ENCODE measurements at regions not wholly inside any gene's neighbourhood (a gene's known extent, or its start where the extent isn't known, plus 50 kb on each side); places are given as distances from the start of the nearest gene placed in this dataset.
A peak's percentile ranks its signal among the peaks of the same experiment; 100 is the strongest.

DNA sequence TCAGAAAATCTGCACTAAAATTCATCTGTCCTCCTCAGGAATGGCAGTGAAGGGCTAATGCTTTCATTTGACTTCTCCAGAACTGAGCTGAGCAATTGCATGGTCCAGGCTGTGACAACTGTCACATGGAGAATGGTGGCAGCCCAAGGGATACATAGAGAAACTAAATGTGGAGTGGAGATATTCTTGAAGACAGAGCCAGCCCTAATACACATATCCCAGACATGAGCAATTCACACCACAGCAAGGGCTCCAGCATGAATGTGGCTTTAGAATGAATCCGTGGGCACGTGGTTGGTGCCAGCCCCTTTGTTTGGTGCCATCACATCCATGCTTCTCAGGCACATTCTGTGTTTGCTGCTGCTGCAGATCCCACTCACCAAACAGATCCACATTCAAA lies 121.6 kb upstream of the MXRA5 start:
- H3K36me3 ChIP-seq, result no peaks in the 10 kb centered on the region
- no peaks in the 10 kb centered on the region for H3K4me1 ChIP-seq
- H3K4me3 ChIP-seq, result no peak overlapping the region
- intact Hi-C loops (cut with DNase I), result no loop called here
- H3K27ac ChIP-seq, result no peak overlapping the region
- H3K9me3 ChIP-seq, result peaks cover 0 to 3% (median 0%) of the 10 kb centered on the region in 11 donors
- 87 to 98% methylated on average over 2 of the region's 2 CpGs for WGBS, 2 donors
- TF ChIP-seq, protein P1, sequence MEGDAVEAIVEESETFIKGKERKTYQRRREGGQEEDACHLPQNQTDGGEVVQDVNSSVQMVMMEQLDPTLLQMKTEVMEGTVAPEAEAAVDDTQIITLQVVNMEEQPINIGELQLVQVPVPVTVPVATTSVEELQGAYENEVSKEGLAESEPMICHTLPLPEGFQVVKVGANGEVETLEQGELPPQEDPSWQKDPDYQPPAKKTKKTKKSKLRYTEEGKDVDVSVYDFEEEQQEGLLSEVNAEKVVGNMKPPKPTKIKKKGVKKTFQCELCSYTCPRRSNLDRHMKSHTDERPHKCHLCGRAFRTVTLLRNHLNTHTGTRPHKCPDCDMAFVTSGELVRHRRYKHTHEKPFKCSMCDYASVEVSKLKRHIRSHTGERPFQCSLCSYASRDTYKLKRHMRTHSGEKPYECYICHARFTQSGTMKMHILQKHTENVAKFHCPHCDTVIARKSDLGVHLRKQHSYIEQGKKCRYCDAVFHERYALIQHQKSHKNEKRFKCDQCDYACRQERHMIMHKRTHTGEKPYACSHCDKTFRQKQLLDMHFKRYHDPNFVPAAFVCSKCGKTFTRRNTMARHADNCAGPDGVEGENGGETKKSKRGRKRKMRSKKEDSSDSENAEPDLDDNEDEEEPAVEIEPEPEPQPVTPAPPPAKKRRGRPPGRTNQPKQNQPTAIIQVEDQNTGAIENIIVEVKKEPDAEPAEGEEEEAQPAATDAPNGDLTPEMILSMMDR (IDR thresholded peaks at IDR 0.05), result no peak
- H3K27me3 ChIP-seq, result no peaks in the 10 kb centered on the region
- DNase-seq, result no peak
- no peak for ATAC-seq

DNA sequence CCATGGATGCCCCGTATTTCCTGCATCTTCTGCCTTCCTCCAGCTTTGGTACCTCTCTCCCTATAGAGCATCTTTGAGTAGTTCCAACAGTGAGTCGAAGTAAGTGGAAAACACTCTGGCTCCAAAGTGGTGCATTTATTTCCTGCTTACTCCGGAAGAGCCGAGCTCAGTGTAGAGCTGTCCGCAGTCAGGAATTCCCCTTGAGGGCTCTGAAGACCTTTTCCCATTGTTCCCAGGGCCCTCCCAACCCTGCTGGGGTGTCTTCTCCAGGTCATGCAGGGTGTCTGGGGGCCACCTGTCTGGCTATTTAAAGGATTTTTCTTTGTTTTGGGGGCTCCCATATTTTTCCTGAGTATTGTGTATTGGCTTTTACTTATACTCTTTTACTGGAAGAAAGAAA lies 118.6 kb upstream of the MXRA5 start:
- H3K27ac ChIP-seq, result no peak overlapping the region
- intact Hi-C loops (cut with DNase I), result no loop called here
- ATAC-seq (peak in 3 of 8 donors; percentile 64 to 91 (median 69)), DNase-seq (no peak)
- TF ChIP-seq, protein P1 (IDR thresholded peaks at IDR 0.05), result no peak
- no peak overlapping the region for H3K4me3 ChIP-seq
- no peaks in the 10 kb centered on the region for H3K4me1 ChIP-seq
- no peaks in the 10 kb centered on the region for H3K36me3 ChIP-seq
- no peaks in the 10 kb centered on the region for H3K9me3 ChIP-seq
- 62 to 76% methylated on average over 5 of the region's 5 CpGs for WGBS, 2 donors
- no peaks in the 10 kb centered on the region for H3K27me3 ChIP-seq

DNA sequence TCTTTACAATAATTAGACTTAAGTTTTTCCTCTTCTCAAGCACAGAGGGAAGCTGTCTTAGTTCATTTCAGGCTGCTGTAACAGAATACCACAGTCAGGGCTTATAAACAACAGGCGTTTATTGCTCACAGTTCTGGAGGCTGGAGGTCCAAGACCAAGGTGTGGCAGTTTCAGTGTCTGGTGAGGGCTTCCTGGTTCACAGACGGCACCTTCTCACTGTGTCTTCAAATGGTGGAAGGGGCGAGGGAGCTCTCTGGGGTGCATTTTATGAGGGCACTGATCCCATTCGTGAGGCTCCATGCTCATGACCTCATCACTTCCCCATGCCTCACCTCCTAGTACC lies 115.7 kb upstream of the MXRA5 start:
- no peaks in the 10 kb centered on the region for H3K27me3 ChIP-seq
- ATAC-seq (no peak), DNase-seq (no peak)
- H3K27ac ChIP-seq, result no peak overlapping the region
- intact Hi-C loops (cut with DNase I), result no loop called here
- no peaks in the 10 kb centered on the region for H3K9me3 ChIP-seq
- H3K36me3 ChIP-seq, result no peaks in the 10 kb centered on the region
- WGBS, 2 donors, result 74 to 89% methylated on average over 4 of the region's 4 CpGs
- H3K4me3 ChIP-seq, result no peak overlapping the region
- H3K4me1 ChIP-seq, result no peaks in the 10 kb centered on the region
- TF ChIP-seq, protein P1 (IDR thresholded peaks at IDR 0.05), result no peak

DNA sequence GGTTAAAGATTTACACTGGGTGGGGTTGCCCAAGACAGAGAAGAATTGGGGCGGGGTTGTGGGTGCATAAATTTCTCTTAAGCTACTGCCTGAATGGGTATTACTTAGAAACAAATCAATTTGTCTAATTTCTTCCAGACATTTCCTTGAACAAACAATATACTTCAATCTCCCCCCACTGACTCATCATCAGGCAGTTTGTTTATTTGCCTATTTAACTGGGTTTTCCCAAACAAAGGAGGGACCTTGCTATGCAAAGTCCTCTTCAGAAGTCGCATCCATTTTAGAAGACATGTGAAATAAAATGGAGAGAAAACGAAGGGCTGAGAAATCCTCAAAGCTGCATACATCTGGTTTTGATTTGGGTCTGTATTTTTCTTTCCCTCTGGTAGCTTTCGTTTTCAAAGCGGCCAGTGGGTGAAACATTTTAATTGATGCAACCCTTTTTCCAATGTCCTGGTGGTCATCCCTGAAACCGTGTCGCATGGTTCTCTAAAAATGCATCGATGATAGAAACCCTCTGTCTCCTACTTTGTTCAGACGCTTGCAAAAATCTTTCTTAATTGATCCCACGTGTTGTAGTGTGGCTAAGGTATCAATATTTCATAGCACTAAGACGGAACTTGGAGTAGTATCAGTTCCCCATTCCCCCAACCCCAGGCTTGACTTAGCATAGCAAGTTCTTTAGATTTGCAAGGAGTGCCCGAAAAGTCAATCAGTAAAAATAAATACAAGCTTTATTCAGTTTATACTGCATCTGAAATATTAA lies 115.1 kb upstream of the MXRA5 start:
- intact Hi-C loops (cut with DNase I), result no loop called here
- H3K4me3 ChIP-seq, result no peak overlapping the region
- no peaks in the 10 kb centered on the region for H3K36me3 ChIP-seq
- no peaks in the 10 kb centered on the region for H3K4me1 ChIP-seq
- TF ChIP-seq, protein P1 (IDR thresholded peaks at IDR 0.05), result no peak
- ATAC-seq, result no peak
- H3K9me3 ChIP-seq, result no peaks in the 10 kb centered on the region
- WGBS, 2 donors, result 75% methylated on average over 12 of the region's 12 CpGs
- DNase-seq, result no peak
- H3K27me3 ChIP-seq, result no peaks in the 10 kb centered on the region
- peak overlapping the region in 1 of 10 donors; percentile 10 for H3K27ac ChIP-seq

Measured in heart right ventricle (tissue), 16 donors.